ENCODE measurements at regions not wholly inside any gene's neighbourhood (a gene's known extent, or its start where the extent isn't known, plus 50 kb on each side); places are given as distances from the start of the nearest gene placed in this dataset.
"Not testable (repeated sequence)": the region's sequence is repeated elsewhere in the genome, so short reads cannot be mapped to it uniquely, and the experiment has no call there.

DNA sequence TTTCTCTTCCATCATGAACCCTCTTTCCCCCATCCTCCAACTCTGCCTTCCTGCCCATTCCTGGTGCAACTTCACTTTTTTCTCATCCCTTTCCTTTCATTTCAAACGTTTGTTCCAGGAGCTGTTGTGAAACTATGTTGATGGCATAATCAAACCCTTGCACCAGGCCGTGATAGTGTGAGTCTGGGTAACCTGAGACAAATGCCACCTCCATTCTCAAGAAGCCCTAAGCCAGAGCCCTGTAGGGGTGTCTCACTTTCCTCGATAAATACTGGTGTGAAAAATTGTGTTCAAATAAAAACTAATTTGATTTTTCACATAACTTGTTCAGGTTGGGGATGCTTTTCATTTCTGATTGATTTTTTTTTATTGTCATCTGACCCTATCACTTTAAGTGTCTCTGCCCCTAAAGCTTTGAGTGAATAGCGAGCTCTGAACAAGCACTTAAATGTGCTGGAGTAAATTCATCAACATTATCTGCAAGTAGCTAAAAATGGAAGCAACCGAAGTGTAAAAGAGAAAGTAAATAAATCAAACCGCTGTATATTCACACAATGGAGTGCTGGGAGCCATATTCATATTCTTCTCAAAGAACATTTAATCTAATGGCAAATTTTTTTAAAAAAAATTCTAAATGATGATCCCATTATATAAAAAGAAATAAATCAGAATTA is 303.1 kb upstream of the CDYL start:
- DNase-seq = no peak
- intact Hi-C loops (cut with DNase I) = no loop called here

DNA sequence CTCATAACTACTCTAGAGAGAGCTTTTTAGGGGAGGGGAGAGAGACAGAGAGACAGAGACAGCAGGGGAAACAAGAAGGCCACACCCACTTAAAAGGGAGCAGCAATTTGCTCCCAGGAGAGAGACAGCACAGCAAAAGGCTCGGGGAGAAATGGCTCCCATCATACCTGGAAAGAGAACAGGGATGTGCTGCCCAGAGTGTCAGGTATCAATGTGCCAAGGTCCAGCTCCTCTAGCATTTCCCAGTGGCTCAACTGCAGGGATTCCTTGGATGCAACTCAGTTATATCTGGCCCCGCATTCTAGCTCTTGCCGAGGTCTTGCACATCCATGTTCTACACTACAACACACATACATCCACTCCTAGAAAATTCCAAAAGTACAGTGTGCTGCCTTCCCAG is 304.0 kb upstream of the CDYL start:
- intact Hi-C loops (cut with DNase I) = no loop called here

DNA sequence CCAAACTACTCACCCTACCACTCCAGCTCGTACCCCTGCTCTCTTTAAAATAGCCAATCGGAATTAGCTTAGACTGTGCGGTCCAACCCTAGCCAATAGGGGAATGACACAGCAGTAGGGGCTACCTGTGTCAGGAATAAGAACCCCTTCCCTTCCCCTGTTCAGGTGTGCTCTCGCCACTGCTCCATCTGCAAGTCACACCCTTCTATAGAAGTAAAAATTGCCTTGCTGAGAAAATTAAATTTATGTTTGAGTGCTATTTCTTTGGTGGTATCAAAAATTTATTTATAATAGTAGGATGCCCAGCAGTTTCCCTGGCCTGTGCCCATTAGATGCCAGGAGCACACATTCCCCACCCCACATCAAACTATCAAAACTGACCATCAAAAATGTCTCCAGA is 304.7 kb upstream of the CDYL start:
- DNase-seq; intact Hi-C loops (cut with DNase I): not testable (repeated sequence)

More for the DNA sequence above, 304.0 kb upstream of the CDYL start:
- no peak for DNase-seq

DNA sequence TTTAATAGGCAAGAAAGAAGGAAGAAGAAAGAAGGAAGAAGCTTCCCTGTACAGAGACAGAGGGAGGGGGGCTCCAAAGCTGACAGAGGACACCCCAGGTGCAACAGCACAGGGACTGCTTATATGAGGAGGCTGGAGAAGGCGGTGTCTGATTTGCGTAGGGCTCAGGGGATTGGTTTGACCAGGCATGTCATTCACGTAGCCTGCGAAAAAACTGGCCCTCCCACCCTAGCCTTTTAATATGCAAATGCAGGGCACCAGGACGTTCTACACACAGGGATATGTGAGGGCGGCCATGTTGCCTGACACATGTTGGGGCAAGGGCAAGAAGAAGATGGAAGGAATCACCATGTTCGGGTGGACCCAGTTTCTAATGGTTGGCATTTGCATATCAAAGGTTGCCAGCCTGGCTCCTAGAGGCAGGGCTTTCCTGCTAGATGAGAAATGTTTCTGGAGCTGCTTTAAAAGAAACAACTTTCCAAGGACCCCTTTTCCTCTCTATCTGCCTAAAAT is 305.4 kb upstream of the CDYL start:
- no peak for DNase-seq
- intact Hi-C loops (cut with DNase I) = no loop called here

DNA sequence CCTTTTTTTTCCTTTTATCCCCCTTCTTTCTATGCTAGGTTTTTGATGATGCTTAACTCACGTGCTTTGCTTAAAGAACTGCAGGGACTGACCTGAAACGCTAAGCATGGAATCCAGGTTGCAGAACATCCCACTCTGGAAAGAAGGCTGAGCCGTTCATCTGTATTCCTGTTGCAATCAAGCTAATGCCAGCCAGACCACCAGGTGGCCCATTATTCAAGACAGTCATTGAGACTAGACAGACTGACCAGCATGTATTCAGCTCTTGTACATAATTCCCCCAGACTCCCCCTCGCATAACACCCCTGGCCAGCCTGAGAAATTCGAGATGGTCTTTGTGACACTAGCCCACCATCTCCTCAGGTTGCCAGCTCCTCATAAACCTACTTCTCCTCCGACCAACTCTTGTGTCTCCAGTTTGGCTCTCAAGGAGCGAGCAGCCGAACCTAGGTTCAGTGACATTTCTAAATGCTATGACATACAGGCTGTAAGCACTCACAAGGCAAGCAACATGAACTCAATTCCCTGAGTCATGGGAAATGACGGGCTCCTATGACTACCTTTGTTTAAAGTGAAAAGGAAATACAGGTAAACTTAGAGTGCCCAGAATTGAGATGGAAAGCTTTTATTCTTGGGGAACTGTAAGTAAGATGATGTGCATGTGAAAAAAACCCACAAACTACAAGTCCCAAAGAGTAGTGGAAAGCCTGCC is 309.3 kb upstream of the CDYL start:
- peak in 1 of 10 donors; percentile 21 for DNase-seq
- intact Hi-C loops (cut with DNase I) = no loop called here

DNA sequence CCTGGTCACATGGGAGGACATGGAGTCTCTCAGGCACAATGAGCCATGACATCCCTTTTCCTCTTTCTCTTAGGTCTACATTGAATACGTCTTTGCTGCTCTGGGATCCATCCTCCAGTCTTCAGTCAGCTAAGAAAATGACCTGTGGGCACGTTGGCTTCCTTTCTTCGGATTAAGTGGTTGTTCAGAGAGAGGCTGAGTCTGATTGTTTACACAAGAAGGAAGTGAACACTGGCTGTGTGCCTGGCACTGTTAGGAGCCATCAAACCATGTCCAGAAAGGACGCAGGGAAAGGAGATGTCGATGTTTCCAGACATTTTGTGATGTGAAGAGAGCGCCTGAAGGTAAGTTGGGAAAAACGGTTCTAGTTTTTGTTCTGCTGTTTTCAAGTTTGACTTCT is 309.9 kb upstream of the CDYL start:
- intact Hi-C loops (cut with DNase I) = no loop called here
- DNase-seq = no peak

DNA sequence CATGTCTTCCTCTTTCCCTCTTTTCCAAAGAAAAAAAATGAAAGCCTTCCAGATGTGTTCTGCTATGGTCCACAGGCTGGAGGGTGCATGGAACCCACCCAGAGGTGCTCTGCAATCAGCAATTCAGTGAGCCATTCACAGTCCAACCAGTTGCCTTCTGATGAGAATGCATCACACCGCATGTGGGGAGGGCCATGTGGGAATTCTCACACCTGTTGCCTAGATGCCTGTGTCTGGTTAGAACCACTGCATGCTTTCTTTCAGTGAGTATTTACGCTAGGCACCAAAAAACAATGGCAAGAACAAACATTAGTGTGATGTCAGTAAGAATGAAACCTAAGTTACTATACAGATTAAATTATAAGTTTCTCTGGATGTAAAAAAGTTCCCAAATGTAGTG is 311.6 kb upstream of the CDYL start:
- DNase-seq = no peak
- intact Hi-C loops (cut with DNase I) = no loop called here

DNA sequence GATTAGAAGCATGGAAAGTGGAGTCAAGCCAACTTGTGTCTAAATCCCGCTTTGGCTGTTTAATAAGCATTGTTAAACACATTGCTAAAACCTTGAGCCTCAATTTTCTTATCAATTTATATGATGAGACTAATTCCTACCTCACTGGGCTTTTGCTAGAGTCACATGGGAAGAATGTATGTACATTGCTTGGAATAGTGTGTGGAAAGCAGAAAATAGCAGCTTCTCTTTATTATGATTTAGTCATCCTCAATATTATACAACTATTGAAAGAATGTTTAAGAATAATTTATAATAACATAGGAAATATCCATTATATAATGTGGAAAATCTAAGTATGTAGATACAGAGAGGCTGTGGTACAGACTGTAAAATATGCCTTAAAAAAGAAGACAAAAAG is 313.0 kb upstream of the CDYL start:
- intact Hi-C loops (cut with DNase I) = no loop called here
- DNase-seq = no peak

DNA sequence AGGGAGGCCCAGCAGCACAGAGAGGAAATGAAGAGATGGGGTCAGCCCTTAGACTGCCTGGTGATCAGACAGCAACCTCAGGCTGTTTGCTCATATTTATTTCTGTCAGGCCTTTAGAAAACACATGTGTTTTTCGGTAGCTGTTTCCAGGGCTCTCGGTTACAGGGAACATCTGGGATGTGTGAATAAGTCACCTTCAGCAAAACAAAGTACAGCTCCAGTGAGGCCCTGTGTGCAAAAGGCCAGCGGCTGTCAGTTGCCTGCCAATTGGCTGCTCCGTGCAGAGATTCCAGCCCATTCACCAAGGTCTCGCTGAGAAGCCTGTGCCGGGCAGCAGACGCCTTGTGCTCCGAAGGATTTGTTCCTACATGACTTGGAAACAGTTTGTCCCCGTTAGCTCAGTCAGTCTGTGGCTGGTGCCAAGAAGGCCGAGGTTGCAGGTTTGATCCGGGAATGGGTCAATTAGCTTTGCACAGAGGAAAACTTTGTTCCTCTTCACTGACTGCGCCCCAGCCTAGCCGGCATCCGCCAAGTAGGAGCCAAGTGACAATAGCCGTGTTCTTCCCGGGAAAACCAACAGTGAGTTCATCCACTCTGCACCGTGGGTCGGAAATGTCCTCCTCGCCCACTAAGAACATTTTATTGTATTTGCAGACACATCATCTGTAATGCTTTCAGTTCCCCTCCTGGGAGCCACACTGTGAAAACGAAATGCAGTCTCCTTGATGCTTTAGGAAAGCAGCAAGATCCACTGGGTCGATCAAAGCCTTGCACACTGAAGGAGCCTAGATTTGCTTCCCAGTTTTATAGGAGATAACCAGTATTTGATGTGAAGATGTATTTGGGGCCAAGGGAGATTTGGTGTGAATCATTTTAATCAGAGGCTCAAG is 315.4 kb upstream of the CDYL start:
- intact Hi-C loops (cut with DNase I) = no loop called here
- DNase-seq = peak; percentile 31 to 92 (median 59)

DNA sequence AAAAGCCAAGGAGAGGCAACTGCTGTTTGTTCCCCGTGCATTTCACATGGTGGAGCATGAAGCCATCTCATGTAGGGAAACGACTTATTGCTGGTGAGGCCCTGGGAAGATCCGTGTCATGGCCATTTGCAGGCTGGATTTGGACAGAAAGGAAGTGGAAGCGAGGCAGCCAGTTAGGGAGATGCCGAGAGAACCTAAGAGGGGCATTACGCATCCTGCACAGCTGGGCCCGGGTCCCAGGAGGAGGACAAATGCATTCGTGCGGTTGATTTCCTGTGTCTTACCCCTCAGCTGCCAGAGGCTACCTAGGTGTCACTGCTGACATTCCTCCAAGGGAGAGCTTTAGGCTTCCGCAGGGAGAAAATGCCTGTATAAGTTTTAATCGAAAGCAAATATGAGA is 316.2 kb upstream of the CDYL start:
- intact Hi-C loops (cut with DNase I) = no loop called here
- no peak for DNase-seq

DNA sequence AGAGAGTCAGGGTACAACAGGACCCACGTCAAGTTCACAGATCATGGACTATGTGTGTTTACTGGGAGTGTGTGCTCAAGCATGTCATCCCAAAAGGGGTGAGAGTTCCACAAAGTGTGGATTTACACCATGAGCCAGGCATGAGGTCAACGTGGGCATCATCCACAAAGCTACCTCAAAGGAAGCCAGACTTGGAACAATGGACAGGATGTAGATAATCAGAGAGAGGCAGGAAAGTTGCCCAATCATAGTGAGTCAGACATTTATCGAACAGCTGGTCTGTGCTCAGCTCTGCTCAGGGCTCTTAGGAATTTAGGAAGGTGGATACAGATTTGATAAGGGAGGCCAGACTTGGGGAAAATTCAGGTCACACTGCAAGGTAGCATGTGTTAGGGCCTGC is 317.2 kb upstream of the CDYL start:
- intact Hi-C loops (cut with DNase I) = no loop called here
- DNase-seq = no peak

DNA sequence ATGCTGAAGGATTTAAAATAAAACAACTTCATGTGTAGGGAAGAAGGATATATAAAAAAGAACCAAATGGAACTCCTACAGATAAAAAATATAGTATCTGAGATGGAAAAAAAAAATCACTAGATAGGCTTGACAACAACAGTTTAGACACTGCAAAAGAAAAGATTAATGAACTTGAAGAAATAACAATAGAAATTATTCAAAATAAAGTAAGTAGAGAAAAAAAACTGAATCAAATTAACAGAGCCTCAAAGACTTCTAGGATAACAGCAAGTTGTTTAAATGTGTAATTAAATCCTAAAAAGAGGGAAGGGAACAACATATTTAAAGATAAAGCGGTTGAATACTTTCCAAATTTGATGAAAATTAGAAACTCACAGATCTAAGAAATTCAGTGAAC is 316.3 kb upstream of the ECI2 start:
- intact Hi-C loops (cut with DNase I) = no loop called here
- no peak for DNase-seq

DNA sequence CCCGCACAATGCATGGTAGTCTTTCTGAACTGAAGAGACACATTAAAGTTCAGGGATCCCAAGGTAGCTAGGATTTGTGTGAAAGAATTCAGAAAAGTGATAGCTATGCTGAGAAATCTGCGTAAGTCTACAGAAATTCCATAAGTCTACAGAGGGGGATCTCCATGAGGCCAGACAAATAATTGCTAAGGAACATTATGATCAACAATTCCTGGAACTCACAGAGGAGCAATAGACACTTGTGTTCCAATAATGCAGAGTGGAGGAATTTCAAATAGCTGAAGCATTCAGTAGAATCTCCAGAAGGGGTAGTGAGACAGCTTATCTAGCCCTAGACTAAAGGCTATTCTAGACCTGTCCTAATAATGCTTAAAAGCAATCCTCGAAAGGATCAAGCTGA is 315.7 kb upstream of the ECI2 start:
- no peak for DNase-seq
- intact Hi-C loops (cut with DNase I) = no loop called here

DNA sequence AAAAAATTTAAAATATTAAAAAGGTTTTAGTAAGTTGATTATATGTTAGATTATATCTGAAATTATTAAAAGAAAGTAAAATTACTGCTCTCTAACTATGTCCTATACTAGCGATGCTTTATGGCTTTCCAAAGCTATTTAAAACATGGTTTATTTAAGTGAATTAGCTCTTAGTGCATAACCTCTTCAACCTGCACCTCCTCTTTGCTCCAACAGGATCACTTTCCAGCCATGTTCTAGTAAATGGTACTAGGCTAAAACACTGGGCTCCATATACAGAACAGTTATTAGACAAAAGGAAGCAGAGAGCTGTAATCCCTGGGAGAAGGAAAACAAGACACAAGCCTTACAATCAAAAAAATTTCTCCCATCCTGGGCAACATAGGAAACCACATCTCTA is 314.9 kb upstream of the ECI2 start:
- intact Hi-C loops (cut with DNase I) = no loop called here
- DNase-seq = no peak

DNA sequence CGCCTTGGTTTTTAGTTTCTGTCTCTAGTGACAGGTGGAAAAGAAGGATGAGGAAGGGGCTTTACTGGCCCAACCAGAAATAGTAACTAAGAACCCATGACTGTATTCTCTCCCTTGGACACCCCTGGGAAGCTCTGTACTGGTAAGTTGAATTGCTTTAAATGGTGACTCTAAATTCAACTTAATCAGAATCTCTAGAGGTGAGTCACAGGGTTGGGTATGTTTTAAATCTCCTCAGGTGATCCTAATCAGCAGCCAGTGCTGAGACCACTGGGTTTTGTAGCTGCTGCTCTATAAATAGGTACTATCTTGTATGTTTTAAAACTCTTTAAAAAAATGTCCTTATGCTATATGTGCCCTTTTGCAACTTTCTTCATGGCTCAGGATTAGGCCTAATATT is 314.0 kb upstream of the ECI2 start:
- intact Hi-C loops (cut with DNase I) = no loop called here
- DNase-seq = no peak

DNA sequence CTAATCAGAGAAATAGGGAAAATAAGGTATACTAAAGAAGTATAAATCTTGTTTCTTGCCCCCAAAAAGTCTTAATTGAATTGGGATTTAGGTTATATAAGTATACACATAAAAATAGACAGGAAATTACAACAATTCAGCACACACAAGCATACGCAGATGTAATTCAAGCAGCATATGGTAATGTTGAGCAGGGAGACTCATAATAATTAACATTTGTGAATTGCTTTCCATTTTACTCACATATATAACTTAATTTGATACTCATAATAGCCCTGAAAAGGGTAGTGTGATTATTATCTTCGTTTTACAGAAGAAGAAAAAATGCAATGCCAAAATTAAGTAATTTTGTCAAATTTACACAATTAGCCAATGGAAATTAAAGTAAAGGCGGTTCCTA is 313.5 kb upstream of the ECI2 start:
- intact Hi-C loops (cut with DNase I) = no loop called here
- DNase-seq = no peak

DNA sequence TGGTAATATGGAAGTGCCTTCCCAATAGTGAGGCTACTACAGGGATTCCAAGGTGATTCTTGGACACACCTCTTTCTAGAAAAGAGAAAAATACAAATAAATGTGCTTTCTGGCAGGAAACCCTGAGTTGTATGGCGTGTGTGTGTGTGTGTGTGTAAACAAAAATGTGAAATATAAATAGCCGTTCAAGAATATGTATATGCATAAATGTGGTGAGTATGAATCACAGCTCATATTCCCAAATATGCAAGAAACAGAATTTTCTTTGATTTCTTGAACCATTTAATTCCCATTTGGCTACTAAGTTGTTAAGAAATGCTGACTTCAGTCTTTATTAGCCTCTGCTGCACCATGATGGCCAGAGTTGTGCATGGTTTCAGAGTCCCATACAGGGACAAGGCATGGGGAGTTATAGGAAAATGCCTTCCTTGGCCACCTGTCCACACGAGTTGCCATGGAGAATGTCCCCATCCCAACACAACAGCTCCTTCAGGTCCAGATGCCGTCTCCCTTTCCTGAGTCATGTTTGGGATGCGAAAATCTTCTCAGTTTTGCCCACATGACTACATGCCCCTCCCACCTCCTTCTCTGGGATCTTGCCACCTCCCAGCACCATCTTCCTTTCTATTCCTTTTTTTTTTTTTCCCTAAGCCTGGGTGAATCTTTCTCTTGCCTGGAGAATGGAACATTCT is 312.4 kb upstream of the ECI2 start:
- no peak for DNase-seq
- intact Hi-C loops (cut with DNase I) = no loop called here

DNA sequence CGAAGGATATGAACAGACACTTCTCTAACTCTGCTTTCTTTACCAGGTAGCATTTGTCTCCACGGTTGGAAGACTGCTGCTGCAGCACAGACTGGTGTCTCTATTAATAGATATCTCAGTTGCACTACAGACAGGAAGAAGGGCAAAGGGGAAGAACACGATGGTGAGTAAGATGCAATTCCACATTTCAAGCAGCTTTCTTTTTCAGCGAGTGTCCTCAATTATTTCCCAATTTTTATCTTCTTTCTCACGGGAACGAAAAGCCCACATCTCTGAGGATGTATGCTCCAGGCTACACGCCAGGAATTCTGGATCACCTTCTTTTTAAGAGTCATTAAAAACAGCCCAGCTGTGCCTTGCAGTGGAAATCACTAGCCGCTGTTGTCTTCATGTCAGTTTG is 311.6 kb upstream of the ECI2 start:
- no peak for DNase-seq
- intact Hi-C loops (cut with DNase I) = no loop called here

DNA sequence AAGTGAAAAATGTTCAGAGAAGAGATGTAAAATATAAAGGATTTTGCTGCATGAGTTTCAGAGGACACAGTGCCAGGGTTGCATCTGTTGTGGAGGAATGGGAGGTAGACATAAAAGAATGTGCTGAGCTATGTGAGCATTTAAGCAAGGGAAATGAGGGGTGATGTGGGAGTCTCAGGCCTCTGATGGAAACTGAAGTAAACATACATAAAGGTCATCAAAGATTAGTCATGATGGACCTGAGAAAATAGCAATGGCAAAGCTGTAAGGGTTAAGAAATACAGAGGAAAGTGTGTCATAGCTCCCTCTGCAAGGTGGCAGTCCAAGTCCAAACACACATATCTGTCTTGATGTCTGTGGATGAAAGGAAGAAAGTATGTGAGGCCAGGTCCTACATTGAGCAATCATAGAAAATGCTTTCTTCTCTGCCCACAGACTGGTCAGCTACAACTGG is 306.6 kb upstream of the ECI2 start:
- DNase-seq = no peak
- intact Hi-C loops (cut with DNase I) = no loop called here

DNA sequence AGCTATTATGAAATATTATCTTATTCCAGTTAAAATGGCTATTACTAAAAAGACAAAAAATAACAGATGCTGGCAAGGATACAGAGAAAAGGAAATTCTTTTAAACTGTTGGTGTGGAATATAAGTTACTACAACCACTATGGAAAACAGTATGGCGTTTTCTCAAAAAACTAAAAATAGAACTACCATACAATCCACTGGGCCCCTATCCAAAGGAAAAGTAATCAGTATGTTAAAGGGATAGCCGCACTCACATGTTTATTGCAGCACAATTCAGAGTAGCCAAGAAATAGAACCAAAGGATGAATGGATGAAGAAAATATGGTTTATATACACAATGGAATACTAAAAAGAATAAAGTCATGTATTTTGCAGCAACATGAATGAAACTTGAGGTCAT is 303.8 kb upstream of the ECI2 start:
- intact Hi-C loops (cut with DNase I) = no loop called here
- DNase-seq = no peak

DNA sequence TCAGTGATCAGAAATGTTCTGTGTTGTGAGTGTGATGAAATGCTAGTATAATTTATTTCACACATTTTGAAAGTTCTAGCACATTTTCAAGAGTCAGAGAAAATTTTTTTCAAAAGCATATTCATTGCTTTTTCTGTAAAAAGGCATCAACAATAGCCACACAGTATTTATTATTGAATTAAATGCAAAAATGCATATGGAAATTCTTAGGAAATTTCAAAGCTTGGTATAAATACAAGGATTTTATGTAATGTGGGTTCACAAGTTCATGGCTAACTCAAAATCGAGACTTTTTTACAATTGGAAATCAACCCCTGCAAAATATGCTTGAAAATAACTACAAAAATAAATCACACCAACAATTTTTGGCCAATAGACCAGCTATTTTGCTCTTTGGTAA is 302.0 kb upstream of the ECI2 start:
- DNase-seq = no peak
- intact Hi-C loops (cut with DNase I) = no loop called here
